Liver (tissue), 8 donors: ENCODE measurements at regions not wholly inside any gene's neighbourhood (a gene's known extent, or its start where the extent isn't known, plus 50 kb on each side); places are given as distances from the start of the nearest gene placed in this dataset.

ENCODE experiments used
- DNase-seq: peaks from one replicate; pipeline ENCODE4 v3.0.0-alpha.2; 2017; ENCODE audit warnings: low spot score
- H3K27ac ChIP-seq, 2 donors: one replicate each; pipeline ENCODE4 v1.7.0; 2013; ENCODE audit warnings: inconsistent platforms in 2 of 2, low read length in 2 of 2, control low read depth in 1 of 2, low read depth in 1 of 2, mild to moderate bottlenecking in 1 of 2
- H3K27me3 ChIP-seq, 4 donors: one replicate each; pipeline versions ENCODE4 v1.6.1 to v1.7.0; 2013; ENCODE audit warnings: low read length in 3 of 4, inconsistent platforms in 1 of 4, mild to moderate bottlenecking in 1 of 4, moderate library complexity in 1 of 4; ENCODE audit not compliant: control insufficient read depth in 4 of 4, insufficient read depth in 4 of 4
- H3K36me3 ChIP-seq, 4 donors: one replicate each; pipeline versions ENCODE4 v1.6.1 to v1.7.0; 2013; ENCODE audit warnings: low read length in 3 of 4, mild to moderate bottlenecking in 3 of 4, low read depth in 1 of 4, moderate library complexity in 1 of 4; ENCODE audit not compliant: control insufficient read depth in 4 of 4, insufficient read depth in 3 of 4
- H3K4me1 ChIP-seq, 4 donors: one replicate each; pipeline versions ENCODE4 v1.6.1 to v1.7.0; 2013; ENCODE audit warnings: low read length in 3 of 4, mild to moderate bottlenecking in 3 of 4, moderate library complexity in 1 of 4; ENCODE audit not compliant: control insufficient read depth in 4 of 4, insufficient read depth in 4 of 4
- H3K4me3 ChIP-seq, 3 donors: one replicate each; pipeline versions ENCODE4 v1.6.1 to v1.7.0; 2013; ENCODE audit warnings: low read length in 3 of 3, control low read depth in 1 of 3, low read depth in 1 of 3, mild to moderate bottlenecking in 1 of 3
- H3K9ac ChIP-seq, 2 donors: one replicate each; pipeline ENCODE4 v1.7.0; 2013; ENCODE audit warnings: low read length in 2 of 2, mild to moderate bottlenecking in 2 of 2, moderate library complexity in 2 of 2, control low read depth in 1 of 2, low read depth in 1 of 2
- H3K9me3 ChIP-seq, 4 donors: one replicate each; pipeline versions ENCODE4 v1.6.1 to v1.7.0; 2013; ENCODE audit warnings: low read length in 3 of 4; ENCODE audit not compliant: control insufficient read depth in 4 of 4
- CTCF ChIP-seq: fragments of 150-350 bp; IDR thresholded peaks from 2 replicates; pipeline ENCODE4 v1.5.1; 2017; ENCODE audit warnings: improper control_type of control experiment, low read depth, low read length; ENCODE audit not compliant: missing input control
- EGR1 ChIP-seq, 2 donors: IDR thresholded peaks; 2 replicates each; pipeline ENCODE4 v1.6.1; 2016 to 2018; ENCODE audit warnings: antibody characterized with exemption in 2 of 2, low read depth in 2 of 2
- FOXA1 ChIP-seq: IDR thresholded peaks from 2 replicates; pipeline ENCODE4 v1.6.1; 2016; ENCODE audit warnings: antibody characterized with exemption
- FOXA2 ChIP-seq: IDR thresholded peaks from 2 replicates; pipeline ENCODE4 v1.6.1; 2016; ENCODE audit warnings: antibody characterized with exemption
- GABPA ChIP-seq, 2 donors: IDR thresholded peaks in 1 of 2; conservative IDR thresholded peaks in 1 of 2; 2 replicates each; pipeline ENCODE4 v1.6.1; 2016; ENCODE audit warnings: antibody characterized with exemption in 2 of 2, mild to moderate bottlenecking in 1 of 2, moderate library complexity in 1 of 2
- HNF4A ChIP-seq, 2 donors: conservative IDR thresholded peaks; 2 replicates each; pipeline ENCODE4 v1.6.1; 2016; ENCODE audit warnings: antibody characterized with exemption in 2 of 2, mild to moderate bottlenecking in 2 of 2
- HNF4G ChIP-seq: IDR thresholded peaks from 2 replicates; pipeline ENCODE4 v1.6.1; 2016; ENCODE audit warnings: antibody characterized with exemption
- JUND ChIP-seq, 2 donors: IDR thresholded peaks; 2 replicates each; pipeline ENCODE4 v1.6.1; 2016; ENCODE audit warnings: antibody characterized with exemption in 2 of 2
- MAX ChIP-seq: IDR thresholded peaks from 2 replicates; pipeline ENCODE4 v1.6.1; 2016; ENCODE audit warnings: antibody characterized with exemption
- NR2F2 ChIP-seq: IDR thresholded peaks from 2 replicates; pipeline ENCODE4 v1.6.1; 2016; ENCODE audit warnings: antibody characterized with exemption
- RAD21 ChIP-seq, 2 donors: IDR thresholded peaks; 2 replicates each; pipeline ENCODE4 v1.6.1; 2016; ENCODE audit warnings: antibody characterized with exemption in 2 of 2, mild to moderate bottlenecking in 2 of 2
- REST ChIP-seq: IDR thresholded peaks from 2 replicates; pipeline ENCODE4 v1.6.1; 2016; ENCODE audit warnings: antibody characterized with exemption, mild to moderate bottlenecking
- RXRA ChIP-seq, 2 donors: IDR thresholded peaks; 2 replicates each; pipeline ENCODE4 v1.6.1; 2017 to 2018; ENCODE audit warnings: antibody characterized with exemption in 2 of 2, mild to moderate bottlenecking in 1 of 2
- SP1 ChIP-seq: IDR thresholded peaks from 2 replicates; pipeline ENCODE4 v1.6.1; 2018; ENCODE audit warnings: antibody characterized with exemption, mild to moderate bottlenecking
- TAF1 ChIP-seq: conservative IDR thresholded peaks from 2 replicates; pipeline ENCODE4 v1.6.1; 2016; ENCODE audit warnings: antibody characterized with exemption, mild to moderate bottlenecking
- YY1 ChIP-seq: IDR thresholded peaks from 2 replicates; pipeline ENCODE4 v1.6.1; 2016; ENCODE audit warnings: antibody characterized with exemption, mild to moderate bottlenecking
- whole genome bisulfite sequencing: extraction: QIAGEN DNeasy Blood & Tissue Kit; methylation state at CpG from one replicate; pipeline ENCODE4 v1.1.7; 2013; 5-methylcytosine and 5-hydroxymethylcytosine counted together
- TF ChIP-seq, protein P1 (sequence below): IDR thresholded peaks from 2 replicates; pipeline ENCODE4 v1.6.1; 2016; ENCODE audit warnings: antibody characterized with exemption
- TF ChIP-seq, protein P2 (sequence below): IDR thresholded peaks from 2 replicates; pipeline ENCODE4 v1.6.1; 2016; ENCODE audit warnings: antibody characterized with exemption
- donor health status: healthy.
- donor health status: healthy.
- donor health status: healthy.
- donor health status: healthy.
- donor health status: healthy.

GRCh38 chr7:34354011-34354410 lies 304.0 kb upstream of the NPSR1 start:
- Histone ChIP-seq H3K4me1 (no peaks in the 10 kb centered on the region), H3K9ac (no peak overlapping the region), H3K9me3 (peaks cover 0 to 4% (median 0%) of the 10 kb centered on the region in 4 donors), H3K27me3 (no peaks in the 10 kb centered on the region), H3K27ac (no peak overlapping the region), H3K4me3 (no peak overlapping the region), H3K36me3 (no peaks in the 10 kb centered on the region)
- no peak for TF ChIP-seq RAD21 (IDR thresholded peaks at IDR 0.05)
- TF ChIP-seq GABPA (IDR thresholded peaks at IDR 0.05 in 1 of 2, conservative IDR thresholded peaks at IDR 0.05 in 1 of 2) = no peak
- TF ChIP-seq EGR1 (IDR thresholded peaks at IDR 0.05; ENCODE audit: low read depth in 2 of 2) = no peak
- no peak for TF ChIP-seq YY1
- no peak for TF ChIP-seq NR2F2
- TF ChIP-seq JUND (IDR thresholded peaks at IDR 0.05) = no peak
- TF ChIP-seq TAF1 = no peak
- TF ChIP-seq, protein P1, sequence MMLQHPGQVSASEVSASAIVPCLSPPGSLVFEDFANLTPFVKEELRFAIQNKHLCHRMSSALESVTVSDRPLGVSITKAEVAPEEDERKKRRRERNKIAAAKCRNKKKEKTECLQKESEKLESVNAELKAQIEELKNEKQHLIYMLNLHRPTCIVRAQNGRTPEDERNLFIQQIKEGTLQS = no peak
- no peak for TF ChIP-seq RXRA (IDR thresholded peaks at IDR 0.05)
- no peak for TF ChIP-seq CTCF
- TF ChIP-seq FOXA1 = no peak
- no peak for TF ChIP-seq MAX
- no peak for TF ChIP-seq HNF4G
- DNase-seq = no peak
- 91% methylated on average over 3 of the region's 3 CpGs for WGBS

- H3K27ac ChIP-seq = no peak overlapping the region
- H3K4me3 ChIP-seq = no peak overlapping the region
- H3K27me3 ChIP-seq = no peaks in the 10 kb centered on the region
- DNase-seq = no peak
- H3K36me3 ChIP-seq = no peaks in the 10 kb centered on the region
- H3K4me1 ChIP-seq = no peaks in the 10 kb centered on the region
- peaks cover 0 to 4% (median 0%) of the 10 kb centered on the region in 4 donors for H3K9me3 ChIP-seq
- TF ChIP-seq HNF4G (no peak), JUND (IDR thresholded peaks at IDR 0.05) (no peak), FOXA1 (no peak), FOXA2 (no peak), MAX (no peak), GABPA (IDR thresholded peaks at IDR 0.05 in 1 of 2, conservative IDR thresholded peaks at IDR 0.05 in 1 of 2) (no peak), REST (no peak), RXRA (IDR thresholded peaks at IDR 0.05) (no peak), SP1 (no peak), YY1 (no peak), NR2F2 (no peak), EGR1 (IDR thresholded peaks at IDR 0.05; ENCODE audit: low read depth in 2 of 2) (no peak), CTCF (no peak), HNF4A (conservative IDR thresholded peaks at IDR 0.05) (no peak)
- TF ChIP-seq, protein P2, sequence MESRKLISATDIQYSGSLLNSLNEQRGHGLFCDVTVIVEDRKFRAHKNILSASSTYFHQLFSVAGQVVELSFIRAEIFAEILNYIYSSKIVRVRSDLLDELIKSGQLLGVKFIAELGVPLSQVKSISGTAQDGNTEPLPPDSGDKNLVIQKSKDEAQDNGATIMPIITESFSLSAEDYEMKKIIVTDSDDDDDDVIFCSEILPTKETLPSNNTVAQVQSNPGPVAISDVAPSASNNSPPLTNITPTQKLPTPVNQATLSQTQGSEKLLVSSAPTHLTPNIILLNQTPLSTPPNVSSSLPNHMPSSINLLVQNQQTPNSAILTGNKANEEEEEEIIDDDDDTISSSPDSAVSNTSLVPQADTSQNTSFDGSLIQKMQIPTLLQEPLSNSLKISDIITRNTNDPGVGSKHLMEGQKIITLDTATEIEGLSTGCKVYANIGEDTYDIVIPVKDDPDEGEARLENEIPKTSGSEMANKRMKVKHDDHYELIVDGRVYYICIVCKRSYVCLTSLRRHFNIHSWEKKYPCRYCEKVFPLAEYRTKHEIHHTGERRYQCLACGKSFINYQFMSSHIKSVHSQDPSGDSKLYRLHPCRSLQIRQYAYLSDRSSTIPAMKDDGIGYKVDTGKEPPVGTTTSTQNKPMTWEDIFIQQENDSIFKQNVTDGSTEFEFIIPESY = no peak
- TF ChIP-seq, protein P1 = no peak
- H3K9ac ChIP-seq = no peak overlapping the region
These were observed 303.1 kb upstream of the NPSR1 start for GRCh38 chr7:34354899-34355298.
